ENCODE measurements at regions not wholly inside any gene's neighbourhood (a gene's known extent, or its start where the extent isn't known, plus 50 kb on each side); places are given as distances from the start of the nearest gene placed in this dataset.

DNA sequence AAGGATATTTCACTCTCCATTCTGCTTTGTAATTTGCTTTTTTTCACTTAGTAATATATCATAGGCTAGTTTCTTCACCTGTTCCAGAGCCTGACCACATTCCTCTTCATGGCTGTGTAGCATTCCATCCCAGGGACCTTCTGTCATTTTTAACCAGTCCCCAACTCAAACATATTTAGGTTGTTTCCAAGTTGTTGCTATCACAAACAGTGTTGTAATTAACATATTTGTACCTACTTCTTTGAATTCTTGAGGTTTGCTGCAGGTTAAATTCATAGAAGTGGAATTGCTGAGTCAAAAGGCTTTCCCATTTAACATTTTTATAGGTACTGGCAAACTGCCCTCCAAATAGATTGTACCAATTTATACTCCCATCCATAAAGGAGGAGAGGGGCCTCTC, 65.1 kb upstream of the MED9 start:
- in situ Hi-C loops (cut with MboI; ENCODE audit: low pct_unique_long_range_greater_than_20kb, low sequenced_read_pairs, unreplicated experiment) = no loop called here
- DNase-seq (ENCODE audit: low spot score) = no peak
- TF ChIP-seq, protein P1, sequence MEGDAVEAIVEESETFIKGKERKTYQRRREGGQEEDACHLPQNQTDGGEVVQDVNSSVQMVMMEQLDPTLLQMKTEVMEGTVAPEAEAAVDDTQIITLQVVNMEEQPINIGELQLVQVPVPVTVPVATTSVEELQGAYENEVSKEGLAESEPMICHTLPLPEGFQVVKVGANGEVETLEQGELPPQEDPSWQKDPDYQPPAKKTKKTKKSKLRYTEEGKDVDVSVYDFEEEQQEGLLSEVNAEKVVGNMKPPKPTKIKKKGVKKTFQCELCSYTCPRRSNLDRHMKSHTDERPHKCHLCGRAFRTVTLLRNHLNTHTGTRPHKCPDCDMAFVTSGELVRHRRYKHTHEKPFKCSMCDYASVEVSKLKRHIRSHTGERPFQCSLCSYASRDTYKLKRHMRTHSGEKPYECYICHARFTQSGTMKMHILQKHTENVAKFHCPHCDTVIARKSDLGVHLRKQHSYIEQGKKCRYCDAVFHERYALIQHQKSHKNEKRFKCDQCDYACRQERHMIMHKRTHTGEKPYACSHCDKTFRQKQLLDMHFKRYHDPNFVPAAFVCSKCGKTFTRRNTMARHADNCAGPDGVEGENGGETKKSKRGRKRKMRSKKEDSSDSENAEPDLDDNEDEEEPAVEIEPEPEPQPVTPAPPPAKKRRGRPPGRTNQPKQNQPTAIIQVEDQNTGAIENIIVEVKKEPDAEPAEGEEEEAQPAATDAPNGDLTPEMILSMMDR (IDR thresholded peaks at IDR 0.05; ENCODE audit: extremely low read depth, insufficient read depth, missing control alignments) = no peak

GRCh38 chr17:17412326-17412725, 64.5 kb upstream of the MED9 start:
- TF ChIP-seq, protein P1 (IDR thresholded peaks at IDR 0.05; ENCODE audit: extremely low read depth, insufficient read depth, missing control alignments) = no peak
- no peak for DNase-seq (ENCODE audit: low spot score)
- in situ Hi-C loops (cut with MboI; ENCODE audit: low pct_unique_long_range_greater_than_20kb, low sequenced_read_pairs, unreplicated experiment) = no loop called here

DNA sequence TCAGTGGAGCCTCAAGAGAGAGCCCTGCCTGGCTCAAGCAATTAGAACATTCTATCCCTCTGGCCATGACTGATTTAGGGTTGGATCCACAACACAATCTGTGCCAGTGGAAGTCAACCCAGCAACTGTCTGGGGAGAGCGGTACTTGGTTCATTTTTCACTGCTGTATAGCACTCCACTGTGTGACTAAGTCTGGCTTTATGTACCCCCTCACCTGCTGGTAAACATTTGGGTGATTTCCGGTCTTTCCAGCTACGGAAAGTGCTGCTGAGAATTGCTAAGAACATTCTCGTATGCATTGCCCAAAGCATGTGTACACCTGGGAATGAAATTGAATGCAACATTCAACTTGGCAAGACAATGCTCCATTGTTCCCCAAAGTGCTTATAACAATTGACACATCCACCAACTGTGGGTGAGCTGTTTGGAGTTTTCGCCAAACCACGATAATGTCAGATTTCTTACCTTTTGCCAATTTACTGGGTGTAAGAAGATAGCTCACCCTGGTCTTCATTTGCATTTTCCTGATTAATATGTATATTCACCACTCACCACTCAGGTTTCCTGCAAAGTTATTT, 63.5 kb upstream of the MED9 start:
- in situ Hi-C loops (cut with MboI; ENCODE audit: low pct_unique_long_range_greater_than_20kb, low sequenced_read_pairs, unreplicated experiment) = no loop called here
- no peak for DNase-seq (ENCODE audit: low spot score)
- TF ChIP-seq, protein P1 (IDR thresholded peaks at IDR 0.05; ENCODE audit: extremely low read depth, insufficient read depth, missing control alignments) = no peak

GRCh38 chr17:17413821-17414220, 63.0 kb upstream of the MED9 start:
- in situ Hi-C loops (cut with MboI; ENCODE audit: low pct_unique_long_range_greater_than_20kb, low sequenced_read_pairs, unreplicated experiment) = no loop called here
- no peak for DNase-seq (ENCODE audit: low spot score)
- TF ChIP-seq, protein P1 (IDR thresholded peaks at IDR 0.05; ENCODE audit: extremely low read depth, insufficient read depth, missing control alignments) = no peak

- no peak for DNase-seq (ENCODE audit: low spot score)
- in situ Hi-C loops (cut with MboI; ENCODE audit: low pct_unique_long_range_greater_than_20kb, low sequenced_read_pairs, unreplicated experiment) = no loop called here
- TF ChIP-seq, protein P1 (IDR thresholded peaks at IDR 0.05; ENCODE audit: extremely low read depth, insufficient read depth, missing control alignments) = no peak
Measured at GRCh38 chr17:17414341-17414805, 62.4 kb upstream of the MED9 start.

DNA sequence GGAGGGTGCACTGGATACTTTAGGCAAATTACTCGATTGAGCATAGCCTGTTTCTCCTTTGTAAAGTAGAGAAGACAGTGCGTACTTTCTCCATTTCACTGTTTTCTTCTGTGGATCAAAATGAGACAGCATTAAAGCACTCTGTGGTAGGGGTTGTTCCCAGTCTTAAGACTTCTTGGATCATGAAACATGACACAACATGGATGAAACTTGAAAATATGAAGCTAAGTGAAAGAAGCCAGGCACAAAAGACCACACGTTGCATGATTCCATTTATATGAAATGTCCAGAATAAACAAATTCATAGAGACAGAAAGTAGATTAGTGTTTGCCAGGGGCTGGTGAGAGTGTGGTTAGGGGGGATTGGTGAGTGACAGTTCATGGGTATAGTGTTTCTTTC, 61.8 kb upstream of the MED9 start:
- DNase-seq (ENCODE audit: low spot score) = no peak
- in situ Hi-C loops (cut with MboI; ENCODE audit: low pct_unique_long_range_greater_than_20kb, low sequenced_read_pairs, unreplicated experiment) = no loop called here
- TF ChIP-seq, protein P1 (IDR thresholded peaks at IDR 0.05; ENCODE audit: extremely low read depth, insufficient read depth, missing control alignments) = no peak

Data from GM13977 (cell line).